ENCODE measurements at regions not wholly inside any gene's neighbourhood (a gene's known extent, or its start where the extent isn't known, plus 50 kb on each side); places are given as distances from the start of the nearest gene placed in this dataset.
"Not testable (repeated sequence)": the region's sequence is repeated elsewhere in the genome, so short reads cannot be mapped to it uniquely, and the experiment has no call there.

GRCh38 chr7:75201606-75202079, 109.3 kb downstream of the GTF2IRD2B start:
- intact Hi-C loops (cut with DNase I) = not testable (repeated sequence)
- WGBS (ENCODE audit: insufficient coverage, low coverage, low lambda C conversion rate, missing lambda C conversion rate) = no CpG with 5 or more reads among the region's 8 CpGs

DNA sequence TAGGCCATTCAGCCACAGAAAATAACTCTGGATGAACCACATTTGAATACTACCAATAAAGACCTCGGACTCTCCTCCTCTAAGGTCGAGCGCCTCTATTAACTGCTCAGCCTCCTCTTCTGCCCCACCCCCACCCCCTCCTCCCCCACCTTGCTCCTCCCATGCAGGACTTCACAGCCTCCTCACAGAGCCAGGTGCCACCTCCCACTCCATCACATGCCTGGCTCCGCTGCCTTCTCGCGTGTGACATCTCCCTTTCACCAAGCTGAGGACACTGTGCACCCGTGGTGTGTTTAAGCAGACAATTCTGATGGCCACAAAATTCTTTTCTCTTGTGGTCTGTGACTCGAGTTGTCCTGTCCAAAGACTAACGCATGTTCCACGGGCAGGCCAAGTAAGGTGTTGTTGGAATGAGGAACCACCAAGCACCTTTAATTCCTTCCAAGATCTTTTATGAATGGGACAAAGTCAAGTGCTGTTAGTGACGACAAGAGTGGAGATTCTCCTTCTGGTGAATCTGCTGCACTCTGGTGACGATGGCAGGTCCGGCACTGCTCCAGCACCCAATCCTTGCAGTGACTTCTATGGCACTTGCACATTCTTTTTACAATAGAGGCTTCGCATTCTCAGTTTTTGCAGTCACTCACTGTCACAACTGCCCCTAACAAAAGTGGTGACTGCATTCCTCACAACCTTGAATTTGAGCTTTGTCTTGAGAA, 113.1 kb downstream of the GTF2IRD2B start:
- intact Hi-C loops (cut with DNase I); H3K27me3 ChIP-seq; H3K4me3 ChIP-seq; DNase-seq; H3K36me3 ChIP-seq; ATAC-seq; H3K9me3 ChIP-seq; H3K4me1 ChIP-seq; H3K27ac ChIP-seq: not testable (repeated sequence)
- no CpG with 5 or more reads among the region's 14 CpGs for WGBS (ENCODE audit: insufficient coverage, low coverage, low lambda C conversion rate, missing lambda C conversion rate)

More at GRCh38 chr7:75201606-75202079, 109.3 kb downstream of the GTF2IRD2B start:
- DNase-seq, H3K36me3 ChIP-seq, H3K4me1 ChIP-seq, H3K9me3 ChIP-seq, H3K27me3 ChIP-seq, H3K27ac ChIP-seq, H3K4me3 ChIP-seq: not testable (repeated sequence)
- peak; percentile 45 to 84 (median 68) for ATAC-seq

DNA sequence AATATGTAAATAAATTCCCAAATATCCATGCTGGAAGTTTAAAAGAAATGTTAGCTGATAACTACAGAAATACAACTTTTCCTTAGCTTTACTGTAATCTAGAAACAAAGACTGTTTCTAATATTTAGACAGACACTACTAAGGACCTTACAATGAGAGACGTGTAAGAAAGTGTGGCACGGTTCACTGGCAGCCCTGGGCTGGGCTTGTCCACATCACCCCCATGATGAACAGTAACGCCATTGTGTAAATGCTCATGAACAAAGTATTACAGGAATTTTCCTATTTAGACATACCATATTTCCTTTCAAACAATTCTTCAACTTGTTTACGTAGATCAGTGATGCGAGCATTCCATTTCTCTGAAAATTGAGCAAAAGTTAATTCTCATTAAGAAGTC, 123.1 kb downstream of the GTF2IRD2B start:
- ATAC-seq; H3K4me1 ChIP-seq; H3K36me3 ChIP-seq; H3K4me3 ChIP-seq; H3K9me3 ChIP-seq; DNase-seq; H3K27ac ChIP-seq; H3K27me3 ChIP-seq; intact Hi-C loops (cut with DNase I): not testable (repeated sequence)
- WGBS (ENCODE audit: insufficient coverage, low coverage, low lambda C conversion rate, missing lambda C conversion rate) = no CpG with 5 or more reads among the region's 5 CpGs

- H3K36me3 ChIP-seq; H3K27me3 ChIP-seq; ATAC-seq; H3K4me1 ChIP-seq; intact Hi-C loops (cut with DNase I); H3K9me3 ChIP-seq; H3K27ac ChIP-seq; DNase-seq; H3K4me3 ChIP-seq: not testable (repeated sequence)
- WGBS (ENCODE audit: insufficient coverage, low coverage, low lambda C conversion rate, missing lambda C conversion rate) = no CpG with 5 or more reads among the region's 10 CpGs
Measured at GRCh38 chr7:75216963-75217362, 124.6 kb downstream of the GTF2IRD2B start.

- ATAC-seq; H3K27me3 ChIP-seq; H3K27ac ChIP-seq; intact Hi-C loops (cut with DNase I); H3K4me1 ChIP-seq; H3K36me3 ChIP-seq; DNase-seq; H3K4me3 ChIP-seq; H3K9me3 ChIP-seq: not testable (repeated sequence)
- no CpG with 5 or more reads among the region's 4 CpGs for WGBS (ENCODE audit: insufficient coverage, low coverage, low lambda C conversion rate, missing lambda C conversion rate)
Measured at GRCh38 chr7:75226102-75226501, 133.7 kb downstream of the GTF2IRD2B start.

- H3K36me3 ChIP-seq; H3K4me3 ChIP-seq; H3K4me1 ChIP-seq; H3K9me3 ChIP-seq; H3K27me3 ChIP-seq; intact Hi-C loops (cut with DNase I); H3K27ac ChIP-seq: not testable (repeated sequence)
- 10% methylated on average over 5 of the region's 7 CpGs for whole genome bisulfite sequencing (ENCODE audit: insufficient coverage, low coverage, low lambda C conversion rate, missing lambda C conversion rate)
- ATAC-seq (peak; percentile 47 to 89 (median 83)), DNase-seq (peak in 1 of 3 donors; percentile 25)
Measured at GRCh38 chr7:75229558-75229957, 137.2 kb downstream of the GTF2IRD2B start.

GRCh38 chr7:75230558-75230957, 138.2 kb downstream of the GTF2IRD2B start:
- no CpG with 5 or more reads among the region's 4 CpGs for WGBS (ENCODE audit: insufficient coverage, low coverage, low lambda C conversion rate, missing lambda C conversion rate)

DNA sequence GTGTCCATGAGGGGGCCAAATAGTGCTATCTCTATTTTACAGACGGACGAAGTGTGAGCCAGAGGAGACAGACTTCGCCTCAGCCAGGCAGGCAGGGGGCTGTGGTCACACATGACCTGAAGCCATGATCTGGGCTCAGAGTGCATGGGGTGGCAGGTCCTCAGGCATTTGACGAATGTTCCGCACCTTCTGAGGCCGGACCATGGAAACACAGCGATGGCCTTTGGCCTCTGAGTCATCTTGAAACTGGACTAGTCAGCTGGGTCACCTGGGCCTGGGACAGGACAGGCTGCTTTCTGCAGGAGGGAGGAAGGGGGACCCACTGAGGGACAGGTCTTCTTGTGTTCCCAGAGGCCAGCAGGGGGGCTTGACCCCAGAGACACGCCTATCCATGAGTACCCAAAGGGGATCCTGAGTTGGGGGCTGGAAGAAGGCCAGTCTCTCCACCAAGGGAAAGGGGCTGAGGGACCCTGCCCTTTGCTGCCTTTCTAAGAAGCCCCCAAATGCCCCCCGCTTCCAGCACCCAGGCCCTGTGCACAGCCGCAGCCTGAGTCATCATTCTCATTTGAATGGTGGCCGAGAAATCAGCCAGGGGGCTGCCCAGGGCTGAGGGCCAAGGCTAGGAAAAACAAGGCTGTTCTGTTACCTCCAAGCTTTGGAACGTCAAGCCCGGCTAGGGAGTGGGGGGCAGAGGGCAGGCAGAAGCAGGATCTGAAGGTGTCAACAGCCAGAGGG, 142.9 kb downstream of the GTF2IRD2B start:
- H3K4me3 ChIP-seq; H3K36me3 ChIP-seq; intact Hi-C loops (cut with DNase I); H3K27ac ChIP-seq; H3K4me1 ChIP-seq; H3K27me3 ChIP-seq; H3K9me3 ChIP-seq; DNase-seq: not testable (repeated sequence)
- WGBS (ENCODE audit: insufficient coverage, low coverage, low lambda C conversion rate, missing lambda C conversion rate) = no CpG with 5 or more reads among the region's 13 CpGs
- peak; percentile 12 to 85 (median 40) for ATAC-seq

More at GRCh38 chr7:75230558-75230957, 138.2 kb downstream of the GTF2IRD2B start:
- DNase-seq; H3K9me3 ChIP-seq; H3K36me3 ChIP-seq; H3K27me3 ChIP-seq; H3K27ac ChIP-seq; H3K4me3 ChIP-seq; H3K4me1 ChIP-seq; intact Hi-C loops (cut with DNase I): not testable (repeated sequence)
- ATAC-seq = peak in 1 of 4 donors; percentile 10

DNA sequence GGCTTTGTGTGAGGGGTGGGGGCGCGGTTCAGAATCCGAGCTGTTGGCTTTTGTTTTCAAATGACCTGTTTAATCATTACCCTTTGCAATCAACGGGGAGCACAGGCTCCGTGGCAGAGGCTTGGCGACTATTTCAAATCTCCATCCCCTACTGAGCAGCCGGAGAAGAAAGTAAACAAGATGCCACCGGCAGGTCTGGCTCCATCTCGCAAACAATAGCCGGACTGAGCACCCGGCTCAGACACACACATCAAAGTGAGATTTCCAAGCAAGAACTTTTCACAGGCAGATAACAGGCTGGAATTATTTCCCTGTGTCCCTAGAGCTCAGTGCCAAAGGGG, 143.4 kb downstream of the GTF2IRD2B start:
- H3K4me3 ChIP-seq; H3K36me3 ChIP-seq; H3K27me3 ChIP-seq; DNase-seq; H3K4me1 ChIP-seq; H3K27ac ChIP-seq; intact Hi-C loops (cut with DNase I); H3K9me3 ChIP-seq: not testable (repeated sequence)
- peak; percentile 41 to 62 (median 51) for ATAC-seq
- no CpG with 5 or more reads among the region's 11 CpGs for WGBS (ENCODE audit: insufficient coverage, low coverage, low lambda C conversion rate, missing lambda C conversion rate)

GRCh38 chr7:75237255-75238187, 145.1 kb downstream of the GTF2IRD2B start:
- H3K36me3 ChIP-seq; H3K27ac ChIP-seq; H3K4me1 ChIP-seq; H3K4me3 ChIP-seq; intact Hi-C loops (cut with DNase I); H3K27me3 ChIP-seq; H3K9me3 ChIP-seq: not testable (repeated sequence)
- WGBS (ENCODE audit: insufficient coverage, low coverage, low lambda C conversion rate, missing lambda C conversion rate) = 10% methylated on average over 1 of the region's 103 CpGs
- DNase-seq (peak in 2 of 3 donors; percentile 57 to 61), ATAC-seq (peak; percentile 66 to 93 (median 88))

GRCh38 chr7:75238309-75238708, 145.9 kb downstream of the GTF2IRD2B start:
- H3K9me3 ChIP-seq; intact Hi-C loops (cut with DNase I); DNase-seq; H3K27me3 ChIP-seq; H3K36me3 ChIP-seq; H3K27ac ChIP-seq; H3K4me1 ChIP-seq; H3K4me3 ChIP-seq: not testable (repeated sequence)
- WGBS (ENCODE audit: insufficient coverage, low coverage, low lambda C conversion rate, missing lambda C conversion rate) = no CpG with 5 or more reads among the region's 10 CpGs
- ATAC-seq = peak in 2 of 4 donors; percentile 11 to 16

Measured in right lobe of liver (tissue), 6 donors.